Nucleus accumbens (tissue), 56 donors: ENCODE measurements at regions not wholly inside any gene's neighbourhood (a gene's known extent, or its start where the extent isn't known, plus 50 kb on each side); places are given as distances from the start of the nearest gene placed in this dataset.
"Not testable (repeated sequence)": the region's sequence is repeated elsewhere in the genome, so short reads cannot be mapped to it uniquely, and the experiment has no call there.

Experiments used
- DNase-seq, 56 donors: peaks; one replicate each; lab custom pipeline; 2025; lab: John Stamatoyannopoulos, UW

DNA sequence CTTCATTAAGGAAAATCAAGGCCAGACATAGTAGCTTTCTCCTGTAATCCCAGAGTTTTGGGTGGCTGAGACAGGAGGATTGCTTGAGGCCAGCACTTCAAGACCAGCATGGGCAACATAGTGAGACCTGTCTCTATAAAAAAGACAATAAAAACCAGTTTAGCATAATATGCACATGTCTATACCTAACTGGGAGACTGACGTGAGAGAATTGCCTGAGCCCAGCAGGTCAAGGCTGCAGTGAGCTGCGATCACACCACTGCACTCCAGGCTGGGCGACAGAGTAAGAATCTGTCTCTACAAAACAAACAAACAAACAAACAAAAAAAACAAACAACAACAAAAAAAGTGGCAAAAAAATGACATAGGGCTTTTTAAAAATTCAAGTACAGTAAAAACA is 820.8 kb downstream of the MTRR start:
- no peak for DNase-seq

DNA sequence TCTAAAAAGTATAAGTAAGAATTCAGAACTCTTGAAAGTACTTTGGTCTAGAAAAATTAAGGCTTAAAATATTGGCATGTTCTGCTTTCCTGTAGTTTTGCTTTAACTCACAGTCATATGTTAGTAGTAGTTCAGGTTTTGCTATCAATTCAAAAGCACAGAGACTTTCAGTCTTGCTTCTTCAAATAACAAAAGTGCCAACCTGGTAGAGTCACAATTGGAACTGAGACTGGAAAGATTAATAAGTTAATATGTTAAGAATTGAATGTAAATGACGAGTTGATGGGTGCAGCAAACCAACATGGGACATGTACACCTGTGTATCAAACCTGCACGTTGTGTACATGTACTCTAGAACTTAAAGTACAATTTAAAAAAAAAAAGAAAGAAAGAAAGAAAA is 822.3 kb downstream of the MTRR start:
- DNase-seq = no peak

DNA sequence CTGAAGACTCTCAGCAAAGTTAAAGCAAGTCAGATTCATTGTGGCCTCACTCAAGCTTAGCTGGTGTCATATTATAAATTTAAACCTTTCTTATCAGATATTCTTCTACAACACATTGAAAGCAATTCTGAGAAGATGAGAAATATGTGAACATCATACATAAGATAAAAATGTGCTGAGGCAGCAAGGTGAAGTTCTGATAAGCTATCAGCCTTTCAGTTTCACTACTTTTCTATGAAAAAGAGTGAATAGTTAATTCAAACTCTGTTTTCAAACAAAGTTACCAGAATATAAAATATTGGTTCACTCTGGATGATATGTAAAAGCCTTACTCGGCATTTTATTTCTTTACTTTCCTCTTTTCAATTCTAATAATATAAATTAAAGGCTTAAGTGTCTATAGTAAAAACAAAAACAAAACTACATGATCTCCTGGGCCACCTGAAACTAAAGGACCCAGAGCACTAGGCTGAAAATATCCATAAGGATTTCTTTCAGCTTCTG is 824.4 kb downstream of the MTRR start:
- DNase-seq = no peak

DNA sequence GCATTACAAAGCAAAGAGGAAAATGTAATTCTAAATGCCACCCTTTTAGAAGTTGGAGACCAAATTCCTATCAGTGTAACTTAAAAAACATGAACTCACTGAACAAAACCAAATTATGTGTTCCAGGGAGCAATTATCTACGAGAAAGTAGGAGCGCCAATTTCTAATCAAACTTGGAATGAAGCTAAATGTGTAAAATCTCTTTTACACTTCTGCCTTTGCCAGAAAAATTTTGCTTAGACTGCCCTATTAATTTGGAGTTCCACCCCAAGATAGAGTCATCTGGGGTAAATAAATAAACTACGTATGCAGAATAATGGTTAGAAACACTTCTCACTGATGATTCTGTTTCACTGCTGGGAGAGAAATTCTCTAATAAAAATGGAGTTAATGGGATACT is 825.6 kb downstream of the MTRR start:
- DNase-seq = no peak

DNA sequence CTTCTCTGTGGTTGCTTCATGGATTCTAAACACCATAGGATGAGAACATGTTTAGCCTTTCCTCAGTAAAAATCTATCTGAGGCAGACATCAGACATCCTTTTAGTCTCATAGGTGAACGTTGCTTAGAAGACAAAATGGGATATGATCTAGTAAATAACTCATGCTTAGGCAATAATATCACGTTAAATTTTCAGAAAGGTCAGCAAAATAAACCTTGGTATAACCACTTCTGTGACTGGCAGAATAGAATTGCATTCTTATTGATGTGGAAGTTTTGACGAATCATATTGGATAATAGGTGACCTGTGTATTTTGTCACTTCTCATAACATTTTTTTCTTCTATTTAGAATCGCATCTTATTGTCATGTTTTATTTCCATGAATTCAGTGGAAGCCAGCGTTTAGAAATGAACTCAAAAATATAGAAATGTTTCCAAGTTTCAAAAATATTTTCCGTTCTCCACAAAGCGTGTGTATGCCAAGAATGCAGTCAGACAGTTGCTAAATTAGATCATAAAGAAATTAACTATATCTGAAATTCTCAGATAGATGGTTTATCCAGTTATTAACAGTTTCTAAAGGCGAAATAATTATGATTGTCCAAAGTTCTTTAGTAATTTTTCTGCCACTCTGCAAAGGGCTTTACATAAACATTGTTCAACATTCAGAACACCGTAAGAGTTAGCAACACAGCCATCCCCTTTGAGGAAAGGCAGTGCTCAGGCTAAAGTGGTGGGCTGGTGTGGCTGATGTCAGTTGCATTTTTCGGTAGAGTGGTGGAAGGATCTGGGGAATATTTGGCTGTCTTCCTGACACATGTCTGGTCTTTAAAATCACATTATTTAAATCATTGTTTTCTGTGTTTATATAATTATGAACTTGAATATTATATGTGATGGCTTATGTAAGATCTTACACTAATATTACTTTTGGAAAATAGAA is 827.2 kb downstream of the MTRR start:
- no peak for DNase-seq

DNA sequence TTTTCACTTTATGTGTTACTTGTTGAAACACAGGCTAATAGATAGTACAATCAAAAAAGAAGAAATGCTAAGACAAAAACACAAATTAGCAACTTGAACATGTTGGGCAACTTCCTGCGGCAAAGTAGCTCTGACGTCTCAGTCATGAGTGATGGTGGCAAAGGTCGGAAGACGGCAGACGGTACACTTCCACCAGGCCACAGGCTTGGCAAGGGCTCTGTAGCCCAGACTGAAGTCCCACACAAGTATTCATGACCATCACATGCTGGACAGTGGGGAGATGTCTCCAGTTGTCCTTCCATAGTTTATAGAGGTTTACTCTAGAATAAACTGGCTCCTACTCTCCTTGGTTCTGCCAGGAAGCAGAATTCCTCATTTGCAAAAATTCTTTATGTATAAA is 831.3 kb downstream of the MTRR start:
- no peak for DNase-seq

DNA sequence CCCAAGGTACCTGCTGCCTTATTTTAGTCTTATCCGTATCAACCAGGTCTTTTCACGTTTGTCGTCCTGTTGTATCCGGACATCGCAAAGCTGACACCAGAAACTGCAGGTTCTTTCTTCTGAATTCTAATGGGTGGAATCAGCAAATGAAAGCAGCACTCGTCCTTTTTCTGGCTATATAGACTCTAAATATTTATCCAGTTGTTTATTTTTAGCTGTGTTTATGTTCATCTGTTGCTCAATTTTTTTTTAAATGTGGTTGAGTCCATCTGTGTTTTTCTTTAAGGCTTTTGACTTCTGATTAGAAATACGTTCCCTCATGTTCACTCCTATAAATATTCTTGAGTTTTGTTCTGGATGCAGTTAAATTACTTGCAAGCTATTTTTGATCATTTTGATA is 831.7 kb downstream of the MTRR start:
- DNase-seq = no peak

DNA sequence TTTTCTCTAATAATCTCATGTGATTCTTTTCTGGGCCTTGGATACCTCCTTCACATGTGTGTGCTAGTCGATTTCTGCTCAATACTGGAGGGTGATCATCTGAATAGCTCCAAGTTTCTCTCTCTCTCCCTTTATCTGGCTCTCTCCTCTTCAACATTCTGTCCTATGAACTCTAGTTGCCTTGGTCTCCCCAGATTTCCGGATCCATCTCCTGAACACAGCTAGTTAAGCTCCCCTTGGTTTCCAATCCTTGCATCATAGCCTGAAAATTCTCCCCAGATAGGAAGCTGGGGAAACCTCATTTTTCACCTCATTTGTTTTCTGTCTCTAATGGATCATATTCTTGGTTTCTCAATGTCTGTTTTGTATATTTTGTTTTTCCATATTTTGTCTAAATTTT is 832.3 kb downstream of the MTRR start:
- DNase-seq = no peak

DNA sequence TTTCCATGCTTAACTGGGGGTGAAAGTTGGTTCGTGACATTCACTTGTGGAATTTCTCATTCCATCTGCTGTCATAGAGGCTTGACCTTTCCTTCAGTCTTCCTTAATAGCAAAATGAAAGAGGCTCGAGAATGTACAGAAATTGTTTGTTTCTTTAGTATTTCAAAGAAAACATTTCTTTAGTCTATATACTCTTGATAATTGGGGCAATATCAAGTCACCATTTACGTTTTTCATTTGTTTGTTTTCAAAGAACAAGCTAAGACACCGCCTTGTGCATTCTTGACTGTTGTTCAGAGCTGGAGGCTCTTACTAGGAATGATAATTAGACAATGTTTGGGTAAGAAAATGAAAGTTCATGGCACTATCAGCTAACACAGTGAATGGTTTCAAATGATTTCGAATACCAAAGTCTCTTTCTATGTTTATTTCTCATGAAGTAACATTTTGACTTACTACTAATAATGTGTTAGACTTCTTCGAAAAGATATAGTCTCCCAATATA is 835.4 kb downstream of the SEMA5A start:
- no peak for DNase-seq

DNA sequence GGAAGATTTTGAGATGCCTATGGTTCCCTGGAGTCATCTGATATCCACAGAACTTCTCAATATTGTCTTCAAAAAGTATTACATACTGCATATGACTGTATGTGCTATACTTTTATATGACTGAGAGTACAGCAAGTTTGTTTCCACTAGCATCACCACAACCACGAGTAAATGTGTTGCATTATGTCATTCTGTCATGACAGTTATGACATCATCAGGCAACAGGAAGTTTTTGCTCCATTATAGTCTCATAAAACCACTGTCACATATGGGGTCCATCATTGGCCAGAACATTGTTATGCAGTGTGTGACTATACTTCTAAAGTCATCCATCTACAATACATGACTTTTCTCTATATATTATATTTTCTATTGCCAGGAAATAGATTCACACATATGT is 831.7 kb downstream of the SEMA5A start:
- DNase-seq = no peak

DNA sequence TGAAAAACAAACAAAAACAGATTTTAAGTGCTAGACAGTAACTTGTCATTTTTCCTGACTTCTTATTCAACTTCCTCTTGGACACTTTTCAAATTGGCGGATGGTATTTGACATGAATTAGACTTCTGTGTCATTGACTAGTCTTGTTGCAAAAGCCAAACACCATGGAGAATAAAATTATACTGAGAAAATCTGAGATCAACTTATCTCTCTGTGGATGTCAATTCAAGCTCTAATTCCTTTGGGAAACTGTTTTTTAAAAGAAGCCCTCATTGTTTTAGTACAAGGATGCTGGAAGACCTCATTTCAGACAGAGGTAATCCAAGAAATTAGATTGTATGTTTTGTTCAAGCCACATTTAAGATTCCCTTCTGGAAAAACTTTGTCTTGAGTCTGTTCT is 831.0 kb downstream of the SEMA5A start:
- DNase-seq = no peak

DNA sequence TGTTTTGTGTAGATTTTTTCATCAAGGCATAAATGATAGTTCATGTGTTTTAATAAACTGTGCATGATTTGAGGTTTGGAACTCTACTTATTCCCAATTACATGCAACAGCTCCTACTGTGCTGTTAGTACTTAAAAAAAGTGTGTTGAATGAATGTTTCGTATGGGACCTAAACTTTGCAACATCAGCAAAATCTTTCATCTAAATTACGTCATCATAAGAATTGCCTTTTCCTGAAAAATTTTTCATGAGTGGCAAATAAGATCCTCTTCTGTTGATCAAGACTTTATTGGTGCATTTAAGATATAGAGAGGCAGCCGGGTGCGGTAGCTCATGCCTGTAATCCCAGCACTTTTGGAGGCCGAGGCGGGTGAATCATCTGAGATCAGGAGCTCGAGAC is 826.1 kb downstream of the SEMA5A start:
- DNase-seq = no peak

DNA sequence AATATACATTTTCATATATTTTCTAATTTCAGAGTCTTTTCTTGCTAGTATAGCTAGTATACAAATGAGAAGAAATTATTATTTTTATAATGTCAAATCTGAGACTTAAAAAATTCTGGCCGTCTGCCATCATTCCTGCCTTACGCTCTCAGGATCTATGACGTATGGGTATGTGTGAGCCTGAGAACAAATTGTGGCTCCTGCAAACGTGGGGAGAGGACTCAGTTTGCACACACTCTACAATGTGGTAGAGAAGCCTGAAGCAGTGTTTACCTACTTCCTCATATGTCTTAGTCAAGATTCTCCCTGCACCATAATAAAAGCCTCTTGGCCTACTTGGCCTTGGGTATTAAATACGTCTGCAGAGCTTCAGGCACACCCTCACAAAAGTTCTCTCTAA is 825.4 kb downstream of the SEMA5A start:
- no peak for DNase-seq

DNA sequence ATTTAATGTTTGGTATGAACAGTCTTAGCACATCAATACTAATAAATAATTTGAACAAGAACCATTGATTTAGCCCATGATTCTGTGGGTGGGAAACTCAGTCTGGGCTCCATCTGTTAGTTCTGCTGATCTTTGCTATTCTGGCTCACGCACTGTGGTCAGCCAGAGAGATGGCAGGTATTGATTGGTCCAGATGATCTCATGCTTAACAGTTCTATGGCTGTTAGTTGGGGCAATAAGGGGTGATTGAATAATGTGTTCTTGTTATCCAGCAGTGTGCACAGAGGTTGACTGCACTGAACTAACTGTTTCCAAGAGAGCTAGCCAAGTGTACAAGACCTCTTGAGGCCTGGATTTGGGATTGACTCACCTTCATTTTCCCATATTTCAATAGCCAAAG is 824.3 kb downstream of the SEMA5A start:
- no peak for DNase-seq

DNA sequence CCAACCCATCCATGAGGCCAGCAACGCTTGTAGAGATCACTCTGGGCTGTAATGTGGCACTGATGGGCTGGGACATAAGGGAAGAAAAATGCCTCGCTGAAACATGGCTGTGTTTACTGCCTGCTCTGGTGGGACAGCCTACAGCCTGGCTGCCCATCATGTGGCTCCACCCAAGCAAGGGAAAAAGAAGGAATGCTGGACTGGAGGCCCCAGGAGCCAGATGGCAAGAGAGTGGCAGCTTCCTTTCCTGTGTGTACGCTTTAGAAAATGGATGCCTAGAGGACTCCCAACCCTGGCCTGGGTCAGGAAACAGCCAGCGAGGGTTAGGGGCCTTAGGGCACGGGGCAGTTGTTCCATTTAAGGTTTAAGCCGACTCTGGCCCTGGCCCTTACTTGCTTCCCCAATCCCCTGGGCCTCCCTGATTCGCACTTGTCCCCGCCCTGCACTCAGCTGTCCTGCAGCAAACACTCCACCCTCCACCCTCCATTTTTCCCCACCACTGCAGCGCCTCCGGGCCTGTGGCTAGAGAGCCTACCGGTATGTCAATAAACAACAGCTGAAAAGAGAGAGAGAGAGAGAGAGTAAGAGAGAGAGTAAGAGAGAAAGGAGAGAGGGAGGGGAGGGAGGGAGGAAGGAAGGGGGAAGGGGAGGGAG is 819.4 kb downstream of the SEMA5A start:
- no peak for DNase-seq

DNA sequence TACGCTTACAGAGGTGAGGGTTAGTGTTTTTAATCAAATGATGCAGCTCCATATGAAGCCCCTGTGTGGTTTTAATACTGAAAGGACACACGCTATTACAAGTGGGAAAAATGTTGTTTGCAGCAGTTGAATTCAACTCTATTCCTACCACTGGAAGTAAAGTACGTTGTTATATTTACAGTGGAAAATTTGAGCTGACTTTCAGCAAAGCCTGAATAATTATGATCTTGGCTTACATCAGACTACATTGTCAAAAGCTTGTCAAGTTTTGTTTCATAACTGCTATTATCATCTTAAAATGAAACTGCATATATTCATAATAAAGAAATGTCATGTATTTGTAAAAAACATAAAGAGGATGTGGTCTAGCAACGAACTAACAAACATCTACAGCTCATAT is 818.5 kb downstream of the SEMA5A start:
- no peak for DNase-seq

DNA sequence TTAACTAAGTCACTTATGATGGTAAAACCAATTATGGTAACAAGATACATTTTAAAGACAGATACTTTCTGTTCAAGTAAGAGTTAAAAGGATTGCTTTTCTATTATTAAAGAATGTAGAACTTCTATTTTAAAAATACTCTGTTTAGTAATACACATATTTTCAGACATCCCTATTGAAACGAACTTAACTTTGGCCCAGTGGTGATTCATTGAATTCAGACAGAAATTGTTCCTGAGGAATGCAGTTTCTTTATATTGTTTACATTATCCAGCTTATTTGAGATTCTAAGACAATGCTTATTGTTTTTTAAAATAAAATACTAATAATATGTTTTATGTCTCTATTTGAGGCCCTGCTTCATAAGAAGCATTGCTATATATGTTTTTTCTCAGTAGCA is 816.4 kb downstream of the SEMA5A start:
- DNase-seq = no peak

DNA sequence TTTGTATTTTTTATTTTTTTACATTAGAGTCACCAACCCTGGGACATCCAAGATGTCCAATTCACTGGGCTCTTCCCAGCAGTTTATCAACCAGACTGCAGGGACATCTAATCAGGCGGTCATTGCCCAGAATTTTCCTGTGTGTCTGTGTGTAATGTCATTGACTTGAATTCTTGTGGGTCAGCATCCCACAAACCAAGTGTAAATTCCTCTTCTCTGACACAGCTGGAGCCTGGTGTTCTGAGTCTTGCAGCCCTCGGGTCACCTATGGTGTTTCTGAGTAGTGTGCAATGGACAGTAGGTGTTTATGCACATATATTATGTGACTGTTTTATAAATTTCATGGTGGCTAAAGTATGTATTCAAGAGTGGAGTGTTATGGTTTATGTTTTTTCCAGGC is 815.7 kb downstream of the SEMA5A start:
- DNase-seq = no peak

DNA sequence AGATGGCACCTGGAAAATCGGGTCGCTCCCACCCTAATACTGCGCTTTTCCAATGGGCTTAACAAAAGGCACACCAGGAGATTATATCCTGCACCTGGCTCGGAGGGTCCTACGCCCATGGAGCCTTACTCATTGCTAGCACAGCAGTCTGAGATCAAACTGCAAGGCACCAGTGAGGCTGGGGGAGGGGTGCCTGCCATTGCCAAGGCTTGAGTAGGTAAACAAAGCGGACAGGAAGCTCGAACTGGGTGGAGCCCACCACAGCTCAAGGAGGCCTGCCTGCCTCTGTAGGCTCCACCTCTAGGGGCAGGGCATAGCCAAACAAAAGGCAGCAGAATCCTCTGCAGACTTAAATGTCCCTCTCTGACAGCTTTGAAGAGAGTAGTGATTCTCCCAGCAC is 814.8 kb downstream of the SEMA5A start:
- not testable (repeated sequence) for DNase-seq

DNA sequence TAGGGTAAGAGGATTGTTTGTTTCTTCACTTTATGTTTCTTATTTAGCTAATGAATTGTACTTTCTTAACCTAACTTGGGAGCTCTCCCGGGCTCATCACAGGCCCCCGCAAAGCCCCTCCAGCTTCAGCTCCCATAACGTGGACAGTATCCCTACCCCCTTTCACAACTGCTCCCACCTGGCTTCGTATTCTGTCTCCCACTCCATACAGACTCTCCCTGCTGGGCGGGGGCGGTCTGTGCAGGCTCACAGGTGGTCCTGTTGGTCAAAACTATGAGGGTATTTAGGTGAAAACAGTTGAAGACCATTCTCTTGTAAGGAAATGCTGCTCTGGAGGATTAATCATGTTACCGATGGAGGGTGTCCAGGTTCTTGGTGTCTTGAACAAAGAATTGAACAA is 805.3 kb downstream of the SEMA5A start:
- DNase-seq = no peak

DNA sequence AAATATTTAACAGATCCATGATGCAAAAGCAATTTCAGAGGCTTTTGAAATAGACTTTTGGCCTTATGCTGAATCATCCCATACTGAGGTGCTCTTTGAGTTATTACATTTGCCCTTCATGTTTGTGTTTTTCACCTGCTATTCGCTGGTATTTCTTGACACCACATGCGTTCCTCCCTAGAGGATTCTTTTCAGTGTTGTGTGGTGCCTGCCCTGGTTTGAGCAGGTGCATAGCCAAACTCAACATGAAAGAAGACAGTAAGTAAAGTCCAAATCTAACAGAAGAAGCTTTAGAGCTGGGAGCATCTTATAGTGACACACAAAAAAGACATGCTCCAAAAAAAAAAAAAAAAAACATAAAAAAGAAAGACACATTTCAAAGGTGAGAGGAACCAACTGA is 796.3 kb downstream of the SEMA5A start:
- no peak for DNase-seq

DNA sequence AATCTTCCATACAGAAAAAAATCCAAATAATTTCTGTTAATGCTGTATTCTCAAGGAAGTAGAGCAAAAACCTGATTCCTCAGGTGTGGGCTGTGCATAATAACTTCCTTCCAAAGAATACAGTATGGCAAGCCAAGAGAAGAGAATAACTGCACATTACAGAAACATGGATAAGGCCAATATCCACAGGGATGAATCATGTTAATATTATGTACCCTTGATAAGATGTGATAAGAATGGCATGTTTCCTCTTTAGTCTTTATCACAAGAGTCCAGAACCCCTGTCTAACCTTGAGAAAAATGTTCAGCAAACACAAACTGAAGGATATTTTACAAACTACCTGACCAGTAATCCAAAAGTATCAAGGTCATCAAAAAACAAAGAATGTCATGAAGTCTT is 795.8 kb downstream of the SEMA5A start:
- no peak for DNase-seq
